Prostate gland (tissue), 2 donors: ENCODE measurements at regions not wholly inside any gene's neighbourhood (a gene's known extent, or its start where the extent isn't known, plus 50 kb on each side); places are given as distances from the start of the nearest gene placed in this dataset.
"Not testable (repeated sequence)": the region's sequence is repeated elsewhere in the genome, so short reads cannot be mapped to it uniquely, and the experiment has no call there.

Experiments used
- DNase-seq: peaks from one replicate; pipeline ENCODE4 v3.0.0-alpha.2; 2019; ENCODE audit warnings: low spot score
- H3K27ac ChIP-seq, 2 donors: fragments of 200-600 bp; sonication (generic); 2 replicates each; pipeline ENCODE4 v1.5.1; 2017 to 2019
- H3K27me3 ChIP-seq: fragments of 200-600 bp; sonication (generic); replicated peaks from 2 replicates; pipeline ENCODE4 v1.5.1; 2019; ENCODE audit not compliant: insufficient read depth
- H3K36me3 ChIP-seq, 2 donors: fragments of 200-600 bp; sonication (generic); 1 replicate in 1 of 2; 2 replicates in 1 of 2; pipeline versions ENCODE4 v1.5.1 to v1.8.1; 2017 to 2019
- H3K4me1 ChIP-seq: fragments of 200-600 bp; sonication (generic); replicated peaks from 2 replicates; pipeline ENCODE4 v1.5.1; 2019
- H3K4me3 ChIP-seq, 2 donors: fragments of 200-600 bp; sonication (generic); 2 replicates each; pipeline ENCODE4 v1.5.1; 2017 to 2019
- H3K9me3 ChIP-seq: fragments of 200-600 bp; sonication (generic); 2 replicates; pipeline ENCODE4 v1.5.1; 2017
- CTCF ChIP-seq, 4 experiments: fragments of 200-600 bp in 2 of 4; fragments of 450-650 bp in 2 of 4; sonication (generic) in 2 of 4; IDR thresholded peaks; 1 replicate in 3 of 4; 2 replicates in 1 of 4; pipeline ENCODE4 v1.5.1; 2016 to 2019; ENCODE audit warnings: antibody characterized with exemption in 4 of 4, mild to moderate bottlenecking in 2 of 4, moderate library complexity in 2 of 4
- POLR2A ChIP-seq: fragments of 450-650 bp; IDR thresholded peaks from one replicate; pipeline ENCODE4 v1.6.1; 2016; ENCODE audit warnings: antibody characterized with exemption, mild to moderate bottlenecking
- POLR2AphosphoS5 ChIP-seq: sonication (generic); formaldehyde crosslinking; IDR thresholded peaks from one replicate; pipeline ENCODE4 v1.6.1; 2017; ENCODE audit warnings: antibody characterized with exemption
- WGBS: methylation state at CpG from one replicate; pipeline ENCODE4 v1.1.5; 2018; 5-methylcytosine and 5-hydroxymethylcytosine counted together
- intact Hi-C: fragments of 100-400 bp; cut with DNase I; formaldehyde crosslinking; loops from one replicate; pipeline ENCODE4 v1.14.2; 2022

GRCh38 chr3:104935613-104936012 lies 431.1 kb upstream of the ALCAM start:
- intact Hi-C loops, result no loop called here
- no peaks in the 10 kb centered on the region for H3K9me3 ChIP-seq
- no peaks in the 10 kb centered on the region for H3K27me3 ChIP-seq
- H3K36me3 ChIP-seq, result no peaks in the 10 kb centered on the region
- H3K4me3 ChIP-seq, result no peak overlapping the region
- no peak for TF ChIP-seq POLR2AphosphoS5
- TF ChIP-seq POLR2A, result no peak
- TF ChIP-seq CTCF (IDR thresholded peaks at IDR 0.05), result no peak
- no peaks in the 10 kb centered on the region for H3K4me1 ChIP-seq
- H3K27ac ChIP-seq, result no peak overlapping the region
- no peak for DNase-seq

DNA sequence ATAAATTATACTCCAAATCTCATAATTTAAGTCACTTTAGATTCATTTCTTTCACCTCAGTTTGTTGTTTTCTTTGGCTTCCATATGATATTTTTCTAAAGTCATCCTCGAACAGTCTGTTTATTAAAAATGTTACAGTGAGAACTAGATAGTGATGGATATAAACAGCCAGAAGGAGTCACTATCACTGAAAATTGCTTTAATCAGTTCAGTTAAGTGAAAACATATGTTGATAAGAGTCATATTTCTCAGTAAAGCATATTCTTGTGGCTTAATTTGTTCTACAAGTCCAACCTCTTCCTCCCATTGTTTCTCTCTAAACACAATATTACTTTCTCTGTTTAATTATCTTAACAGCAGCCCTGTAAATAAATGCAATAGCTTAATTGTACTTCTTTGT lies 427.5 kb upstream of the ALCAM start:
- H3K27ac ChIP-seq, result no peak overlapping the region
- H3K27me3 ChIP-seq, result no peaks in the 10 kb centered on the region
- WGBS, result 62% methylated on average over 1 of the region's 1 CpG
- no peaks in the 10 kb centered on the region for H3K36me3 ChIP-seq
- intact Hi-C loops, result no loop called here
- TF ChIP-seq POLR2AphosphoS5 (no peak), POLR2A (no peak), CTCF (IDR thresholded peaks at IDR 0.05) (no peak)
- no peaks in the 10 kb centered on the region for H3K4me1 ChIP-seq
- H3K4me3 ChIP-seq, result no peak overlapping the region
- no peaks in the 10 kb centered on the region for H3K9me3 ChIP-seq
- no peak for DNase-seq

GRCh38 chr3:104941785-104942184 lies 424.9 kb upstream of the ALCAM start:
- WGBS, result 91% methylated on average over 1 of the region's 1 CpG
- TF ChIP-seq POLR2AphosphoS5 (no peak), CTCF (IDR thresholded peaks at IDR 0.05) (no peak), POLR2A (no peak)
- H3K4me1 ChIP-seq, result no peaks in the 10 kb centered on the region
- no peaks in the 10 kb centered on the region for H3K36me3 ChIP-seq
- H3K4me3 ChIP-seq, result no peak overlapping the region
- intact Hi-C loops, result no loop called here
- H3K27me3 ChIP-seq, result no peaks in the 10 kb centered on the region
- no peak for DNase-seq
- H3K9me3 ChIP-seq, result no peaks in the 10 kb centered on the region
- H3K27ac ChIP-seq, result no peak overlapping the region

- no peak for DNase-seq
- intact Hi-C loops, result no loop called here
- no peaks in the 10 kb centered on the region for H3K27me3 ChIP-seq
- no peaks in the 10 kb centered on the region for H3K36me3 ChIP-seq
- WGBS, result 38% methylated on average over 1 of the region's 1 CpG
- H3K4me1 ChIP-seq, result no peaks in the 10 kb centered on the region
- no peaks in the 10 kb centered on the region for H3K9me3 ChIP-seq
- TF ChIP-seq POLR2AphosphoS5, result no peak
- no peak for TF ChIP-seq POLR2A
- no peak for TF ChIP-seq CTCF (IDR thresholded peaks at IDR 0.05)
- no peak overlapping the region for H3K27ac ChIP-seq
- H3K4me3 ChIP-seq, result no peak overlapping the region
Measured at GRCh38 chr3:104943974-104944373, 422.7 kb upstream of the ALCAM start.

DNA sequence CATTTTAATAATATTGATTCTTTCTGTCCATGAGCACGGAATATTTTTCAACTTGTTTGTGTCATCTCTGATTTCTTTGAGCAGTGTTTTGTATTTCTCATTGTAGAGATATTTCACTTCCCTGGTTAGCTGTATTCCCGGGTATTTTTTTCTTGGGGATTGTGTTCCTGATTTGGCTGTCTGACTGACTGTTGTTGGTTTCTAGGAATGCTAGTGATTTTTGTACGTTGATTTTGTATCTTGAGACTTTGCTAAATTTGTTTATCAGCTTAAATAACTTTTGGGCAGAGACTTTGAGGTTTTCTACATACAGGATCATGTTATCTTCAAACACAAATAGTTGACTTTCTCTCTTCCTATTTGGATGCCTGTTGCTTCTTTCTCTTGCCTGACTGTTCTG lies 418.8 kb upstream of the ALCAM start:
- H3K9me3 ChIP-seq, result no peaks in the 10 kb centered on the region
- TF ChIP-seq POLR2A, result no peak
- no peak for TF ChIP-seq CTCF (IDR thresholded peaks at IDR 0.05)
- intact Hi-C loops, result no loop called here
- H3K4me3 ChIP-seq, result no peak overlapping the region
- H3K4me1 ChIP-seq, result no peaks in the 10 kb centered on the region
- no peaks in the 10 kb centered on the region for H3K27me3 ChIP-seq
- DNase-seq, result no peak
- 66% methylated on average over 3 of the region's 3 CpGs for WGBS
- H3K36me3 ChIP-seq, result no peaks in the 10 kb centered on the region
- no peak overlapping the region for H3K27ac ChIP-seq

- H3K27ac ChIP-seq, intact Hi-C loops: not testable (repeated sequence)
Measured at GRCh38 chr3:104949810-104950209, 416.9 kb upstream of the ALCAM start.

More at GRCh38 chr3:104949810-104950209, 416.9 kb upstream of the ALCAM start:
- WGBS, result 73% methylated on average over 4 of the region's 4 CpGs
- not testable (repeated sequence) for H3K4me3 ChIP-seq, H3K27me3 ChIP-seq, H3K4me1 ChIP-seq, H3K36me3 ChIP-seq, DNase-seq, H3K9me3 ChIP-seq
